ENCODE measurements at regions not wholly inside any gene's neighbourhood (a gene's known extent, or its start where the extent isn't known, plus 50 kb on each side); places are given as distances from the start of the nearest gene placed in this dataset.

DNA sequence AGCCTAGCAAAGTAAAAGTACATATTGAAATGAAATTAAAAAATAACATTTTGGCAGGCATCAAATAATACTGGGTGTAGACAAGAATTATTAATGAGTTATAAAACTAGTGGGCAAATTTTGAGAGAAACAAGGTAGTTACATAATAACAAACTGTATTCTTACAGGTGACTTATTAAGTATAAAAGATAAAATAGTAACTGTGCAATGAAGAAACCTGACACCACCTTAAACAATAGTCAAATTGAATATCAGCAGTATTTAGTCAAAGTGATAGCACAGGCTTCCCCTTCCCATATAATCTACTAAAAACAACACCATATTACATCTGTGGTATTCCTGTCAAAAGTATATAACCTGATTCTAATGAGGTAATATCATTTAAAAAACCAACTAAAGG is 1099.8 kb upstream of the CRIM1 start:
- Histone ChIP-seq H3K4me3 (no peak overlapping the region), H3K4me1 (ENCODE audit: low read depth) (no peaks in the 10 kb centered on the region), H3K27ac (no peak overlapping the region), H3K27me3 (no peaks in the 10 kb centered on the region), H3K9me3 (ENCODE audit: low read depth) (no peaks in the 10 kb centered on the region), H3K36me3 (no peaks in the 10 kb centered on the region)
- TF ChIP-seq, protein P1, sequence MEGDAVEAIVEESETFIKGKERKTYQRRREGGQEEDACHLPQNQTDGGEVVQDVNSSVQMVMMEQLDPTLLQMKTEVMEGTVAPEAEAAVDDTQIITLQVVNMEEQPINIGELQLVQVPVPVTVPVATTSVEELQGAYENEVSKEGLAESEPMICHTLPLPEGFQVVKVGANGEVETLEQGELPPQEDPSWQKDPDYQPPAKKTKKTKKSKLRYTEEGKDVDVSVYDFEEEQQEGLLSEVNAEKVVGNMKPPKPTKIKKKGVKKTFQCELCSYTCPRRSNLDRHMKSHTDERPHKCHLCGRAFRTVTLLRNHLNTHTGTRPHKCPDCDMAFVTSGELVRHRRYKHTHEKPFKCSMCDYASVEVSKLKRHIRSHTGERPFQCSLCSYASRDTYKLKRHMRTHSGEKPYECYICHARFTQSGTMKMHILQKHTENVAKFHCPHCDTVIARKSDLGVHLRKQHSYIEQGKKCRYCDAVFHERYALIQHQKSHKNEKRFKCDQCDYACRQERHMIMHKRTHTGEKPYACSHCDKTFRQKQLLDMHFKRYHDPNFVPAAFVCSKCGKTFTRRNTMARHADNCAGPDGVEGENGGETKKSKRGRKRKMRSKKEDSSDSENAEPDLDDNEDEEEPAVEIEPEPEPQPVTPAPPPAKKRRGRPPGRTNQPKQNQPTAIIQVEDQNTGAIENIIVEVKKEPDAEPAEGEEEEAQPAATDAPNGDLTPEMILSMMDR (IDR thresholded peaks at IDR 0.05; ENCODE audit: low read depth, low read length), result no peak
- DNase-seq (ENCODE audit: low read depth in 1 of 2, low spot score in 1 of 2), result no peak

DNA sequence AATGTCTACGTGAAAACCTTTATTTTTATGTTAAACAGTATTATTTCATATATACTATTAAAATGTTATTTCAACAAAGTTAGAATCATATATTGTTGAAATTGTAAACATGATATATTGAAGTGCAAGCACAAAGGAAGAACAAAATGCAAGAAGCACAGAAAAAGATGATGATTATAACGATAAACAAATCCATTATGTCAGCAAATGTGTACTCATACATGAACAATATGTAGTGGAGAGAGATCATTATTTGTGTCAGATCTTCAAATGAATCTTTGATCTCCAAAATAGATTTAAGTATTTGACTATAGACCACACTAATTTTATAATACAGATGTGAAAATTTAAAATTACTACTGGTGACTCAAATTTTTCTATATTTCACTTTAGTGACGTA is 1104.4 kb upstream of the CRIM1 start:
- H3K9me3 ChIP-seq (ENCODE audit: low read depth), result no peaks in the 10 kb centered on the region
- no peak for DNase-seq (ENCODE audit: low read depth in 1 of 2, low spot score in 1 of 2)
- no peaks in the 10 kb centered on the region for H3K36me3 ChIP-seq
- TF ChIP-seq, protein P1 (IDR thresholded peaks at IDR 0.05; ENCODE audit: low read depth, low read length), result no peak
- no peak overlapping the region for H3K27ac ChIP-seq
- no peaks in the 10 kb centered on the region for H3K27me3 ChIP-seq
- no peak overlapping the region for H3K4me3 ChIP-seq
- no peaks in the 10 kb centered on the region for H3K4me1 ChIP-seq (ENCODE audit: low read depth)

DNA sequence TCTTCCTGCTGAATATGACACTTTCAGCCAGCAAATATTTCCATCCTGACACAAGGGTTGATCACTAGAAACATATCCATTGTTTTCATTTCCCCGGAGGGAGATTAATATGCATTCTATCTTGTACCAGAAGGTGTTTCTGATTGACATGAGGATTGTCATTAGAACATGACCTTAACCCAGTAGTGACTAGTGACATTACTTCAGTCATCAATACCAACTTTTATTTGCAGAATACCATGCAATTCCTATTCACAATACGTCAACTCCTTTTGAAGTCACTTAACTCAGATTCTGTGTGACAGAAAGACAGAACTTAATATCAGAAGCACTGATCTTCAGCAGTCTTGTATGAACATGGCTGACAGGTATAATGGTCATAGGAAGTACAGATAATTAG is 1108.9 kb upstream of the CRIM1 start:
- Histone ChIP-seq H3K27ac (no peak overlapping the region), H3K4me3 (no peak overlapping the region), H3K4me1 (ENCODE audit: low read depth) (no peaks in the 10 kb centered on the region), H3K9me3 (ENCODE audit: low read depth) (no peaks in the 10 kb centered on the region), H3K27me3 (no peaks in the 10 kb centered on the region), H3K36me3 (no peaks in the 10 kb centered on the region)
- TF ChIP-seq, protein P1 (IDR thresholded peaks at IDR 0.05; ENCODE audit: low read depth, low read length), result no peak
- no peak for DNase-seq (ENCODE audit: low read depth in 1 of 2, low spot score in 1 of 2)

DNA sequence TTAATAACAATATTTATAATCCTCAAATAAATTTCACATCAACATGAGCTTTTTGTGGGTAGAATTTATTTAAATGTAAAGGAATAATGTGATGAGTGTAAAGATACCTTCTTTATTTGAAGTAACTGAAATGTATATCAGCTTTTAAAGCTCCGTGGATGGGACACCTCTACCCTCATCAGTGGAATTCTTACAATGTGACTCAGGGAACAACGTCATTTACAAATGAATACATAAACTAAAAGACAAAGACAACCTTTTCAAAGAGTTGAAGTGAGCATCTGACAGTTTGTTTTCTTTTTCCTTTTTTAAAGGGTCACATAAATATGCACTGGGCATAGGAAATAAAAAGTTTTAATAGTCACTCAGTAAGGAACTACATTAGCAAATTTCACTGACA is 1127.0 kb upstream of the CRIM1 start:
- no peak overlapping the region for H3K27ac ChIP-seq
- H3K9me3 ChIP-seq (ENCODE audit: low read depth), result no peaks in the 10 kb centered on the region
- DNase-seq (ENCODE audit: low read depth in 1 of 2, low spot score in 1 of 2), result no peak
- no peaks in the 10 kb centered on the region for H3K4me1 ChIP-seq (ENCODE audit: low read depth)
- no peaks in the 10 kb centered on the region for H3K36me3 ChIP-seq
- H3K4me3 ChIP-seq, result no peak overlapping the region
- TF ChIP-seq, protein P1 (IDR thresholded peaks at IDR 0.05; ENCODE audit: low read depth, low read length), result no peak
- no peaks in the 10 kb centered on the region for H3K27me3 ChIP-seq

DNA sequence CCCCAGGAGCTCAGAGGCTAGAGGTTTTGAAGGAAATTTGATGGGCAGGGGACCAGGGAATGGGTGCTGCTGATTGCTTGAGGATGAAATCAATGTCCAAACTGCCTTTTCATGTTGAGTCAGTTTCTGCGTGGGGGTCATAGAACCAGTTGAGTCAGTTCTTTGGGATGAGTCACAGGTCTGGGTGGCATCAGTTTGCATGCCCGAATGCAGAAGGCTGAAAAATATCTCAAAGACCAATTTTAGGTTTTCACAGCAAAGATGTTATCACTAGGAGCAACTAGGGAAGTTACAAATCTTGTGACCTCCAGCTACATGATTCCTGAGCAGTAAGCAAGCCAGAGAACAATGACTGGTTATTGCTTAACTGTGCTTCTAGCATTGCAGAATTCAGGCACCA is 1135.1 kb upstream of the CRIM1 start:
- H3K9me3 ChIP-seq (ENCODE audit: low read depth), result no peaks in the 10 kb centered on the region
- no peak overlapping the region for H3K4me3 ChIP-seq
- H3K4me1 ChIP-seq (ENCODE audit: low read depth), result no peaks in the 10 kb centered on the region
- no peak for DNase-seq (ENCODE audit: low read depth in 1 of 2, low spot score in 1 of 2)
- TF ChIP-seq, protein P1 (IDR thresholded peaks at IDR 0.05; ENCODE audit: low read depth, low read length), result no peak
- H3K27me3 ChIP-seq, result no peaks in the 10 kb centered on the region
- no peaks in the 10 kb centered on the region for H3K36me3 ChIP-seq
- no peak overlapping the region for H3K27ac ChIP-seq

DNA sequence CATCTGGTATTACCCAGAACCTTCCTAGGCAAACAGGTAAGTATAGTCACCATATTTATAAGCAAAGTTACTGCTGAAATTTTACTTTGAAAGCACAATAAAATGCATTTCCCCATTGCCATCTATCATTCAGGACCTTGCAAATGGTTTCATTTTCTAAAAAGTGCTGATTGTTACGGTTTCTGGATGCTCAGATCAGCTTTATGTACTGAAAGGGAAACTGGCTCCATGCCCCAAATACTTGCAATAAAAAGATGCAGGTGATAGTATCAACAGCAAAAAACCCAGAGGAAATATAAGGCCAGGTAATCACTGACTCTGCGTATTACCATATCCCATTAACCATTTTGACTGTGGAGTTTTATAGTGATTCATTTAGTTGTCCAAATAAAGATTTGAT is 1150.7 kb upstream of the CRIM1 start:
- Histone ChIP-seq H3K27ac (no peak overlapping the region), H3K27me3 (no peaks in the 10 kb centered on the region), H3K4me3 (no peak overlapping the region), H3K9me3 (ENCODE audit: low read depth) (no peaks in the 10 kb centered on the region), H3K4me1 (ENCODE audit: low read depth) (no peaks in the 10 kb centered on the region), H3K36me3 (no peaks in the 10 kb centered on the region)
- DNase-seq (ENCODE audit: low read depth in 1 of 2, low spot score in 1 of 2), result no peak
- TF ChIP-seq, protein P1 (IDR thresholded peaks at IDR 0.05; ENCODE audit: low read depth, low read length), result no peak
